Loucy (cell line): ENCODE measurements at regions not wholly inside any gene's neighbourhood (a gene's known extent, or its start where the extent isn't known, plus 50 kb on each side); places are given as distances from the start of the nearest gene placed in this dataset.

ENCODE experiments used
- CTCF ChIP-seq: fragments of 200-600 bp; sonication (generic); conservative IDR thresholded peaks from 2 replicates; pipeline ENCODE4 v1.5.1; 2014; ENCODE audit warnings: mild to moderate bottlenecking, antibody characterized with exemption, low read length
- EZH2phosphoT487 ChIP-seq: fragments of 200-600 bp; IDR thresholded peaks from 2 replicates; pipeline ENCODE4 v1.6.1; 2018; ENCODE audit warnings: antibody characterized with exemption, mild to moderate bottlenecking, moderate library complexity, borderline replicate concordance

- TF ChIP-seq CTCF (no peak), EZH2phosphoT487 (no peak)
Measured at GRCh38 chr1:14108356-14109275, 408.6 kb downstream of the PRDM2 start.
